ENCODE measurements at regions not wholly inside any gene's neighbourhood (a gene's known extent, or its start where the extent isn't known, plus 50 kb on each side); places are given as distances from the start of the nearest gene placed in this dataset.

DNA sequence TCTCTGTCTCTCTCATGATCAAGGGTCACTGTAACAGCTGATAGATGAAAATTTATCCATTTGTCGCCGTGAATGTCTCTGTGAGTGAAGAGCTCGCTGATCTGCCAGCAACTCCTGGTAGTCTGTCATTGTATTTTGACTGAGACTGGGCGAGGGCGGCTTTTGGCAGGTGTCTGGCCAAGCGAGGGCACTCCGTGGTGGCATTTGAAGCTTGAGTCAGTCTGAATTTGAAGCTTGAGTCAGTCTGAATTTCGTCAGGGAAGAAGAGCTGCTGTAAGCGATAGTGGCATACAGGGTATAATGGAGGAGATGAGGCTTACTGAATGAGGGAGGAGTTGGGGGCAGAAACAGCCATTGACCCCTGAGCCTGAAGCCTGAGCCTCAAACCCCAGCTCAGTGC is 56.8 kb upstream of the FAM181A start:
- no peak for DNase-seq
- TF ChIP-seq POLR2AphosphoS5 (IDR thresholded peaks at IDR 0.05) (no peak), POLR2A (IDR thresholded peaks at IDR 0.05) (no peak)
- TF ChIP-seq, protein P1, sequence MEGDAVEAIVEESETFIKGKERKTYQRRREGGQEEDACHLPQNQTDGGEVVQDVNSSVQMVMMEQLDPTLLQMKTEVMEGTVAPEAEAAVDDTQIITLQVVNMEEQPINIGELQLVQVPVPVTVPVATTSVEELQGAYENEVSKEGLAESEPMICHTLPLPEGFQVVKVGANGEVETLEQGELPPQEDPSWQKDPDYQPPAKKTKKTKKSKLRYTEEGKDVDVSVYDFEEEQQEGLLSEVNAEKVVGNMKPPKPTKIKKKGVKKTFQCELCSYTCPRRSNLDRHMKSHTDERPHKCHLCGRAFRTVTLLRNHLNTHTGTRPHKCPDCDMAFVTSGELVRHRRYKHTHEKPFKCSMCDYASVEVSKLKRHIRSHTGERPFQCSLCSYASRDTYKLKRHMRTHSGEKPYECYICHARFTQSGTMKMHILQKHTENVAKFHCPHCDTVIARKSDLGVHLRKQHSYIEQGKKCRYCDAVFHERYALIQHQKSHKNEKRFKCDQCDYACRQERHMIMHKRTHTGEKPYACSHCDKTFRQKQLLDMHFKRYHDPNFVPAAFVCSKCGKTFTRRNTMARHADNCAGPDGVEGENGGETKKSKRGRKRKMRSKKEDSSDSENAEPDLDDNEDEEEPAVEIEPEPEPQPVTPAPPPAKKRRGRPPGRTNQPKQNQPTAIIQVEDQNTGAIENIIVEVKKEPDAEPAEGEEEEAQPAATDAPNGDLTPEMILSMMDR (IDR thresholded peaks at IDR 0.05 in 8 of 11, conservative IDR thresholded peaks at IDR 0.05 in 3 of 11), result no peak
- 71 to 83% (median 74%) methylated on average over 9 of the region's 9 CpGs for WGBS, 5 donors

GRCh38 chr14:93869427-93869826 is 57.7 kb upstream of the FAM181A start:
- Histone ChIP-seq H3K27ac (no peak overlapping the region), H3K9me3 (peaks cover 0 to 6% (median 0%) of the 10 kb centered on the region in 8 donors), H3K36me3 (no peaks in the 10 kb centered on the region), H3K4me1 (no peaks in the 10 kb centered on the region), H3K27me3 (replicated peaks in 1 of 7) (peaks cover 0 to 32% (median 0%) of the 10 kb centered on the region in 7 donors), H3K4me3 (no peak overlapping the region)
- 41 to 51% (median 48%) methylated on average over 2 of the region's 2 CpGs for WGBS, 5 donors
- no peak for DNase-seq
- TF ChIP-seq POLR2AphosphoS5 (IDR thresholded peaks at IDR 0.05), result no peak
- TF ChIP-seq POLR2A (IDR thresholded peaks at IDR 0.05), result no peak
- TF ChIP-seq, protein P1 (IDR thresholded peaks at IDR 0.05 in 8 of 11, conservative IDR thresholded peaks at IDR 0.05 in 3 of 11), result no peak
- intact Hi-C loops (cut with DNase I; ENCODE audit: low total_unique reads), result no loop called here

More for the DNA sequence above, 56.8 kb upstream of the FAM181A start:
- Histone ChIP-seq H3K9me3 (peaks cover 0 to 6% (median 0%) of the 10 kb centered on the region in 8 donors), H3K27ac (no peak overlapping the region), H3K36me3 (no peaks in the 10 kb centered on the region), H3K4me1 (no peaks in the 10 kb centered on the region), H3K27me3 (replicated peaks in 1 of 7) (peaks cover 0 to 32% (median 0%) of the 10 kb centered on the region in 7 donors), H3K4me3 (no peak overlapping the region)
- intact Hi-C loops (cut with DNase I; ENCODE audit: low total_unique reads), result no loop called here

DNA sequence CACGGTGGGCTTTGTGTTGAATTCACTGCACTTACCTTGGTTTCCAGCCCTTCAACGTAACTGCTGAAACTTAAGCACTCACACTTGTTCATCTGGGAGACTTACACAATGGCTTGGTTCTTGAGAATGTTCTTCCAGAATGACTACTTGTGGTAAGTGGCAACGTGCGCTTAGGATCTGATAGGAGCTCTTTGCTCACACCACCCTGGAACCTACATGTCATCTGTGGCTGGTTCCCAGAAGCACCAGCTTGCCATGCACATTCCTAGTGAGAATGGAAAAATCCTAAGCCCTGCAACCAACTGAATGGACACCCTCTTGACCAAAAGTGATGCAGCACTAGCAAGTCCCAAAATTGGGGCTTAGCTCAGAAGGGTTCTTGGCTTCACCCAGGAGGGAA is 59.0 kb upstream of the FAM181A start:
- H3K27ac ChIP-seq, result no peak overlapping the region
- no peak for DNase-seq
- WGBS, 5 donors, result 58 to 94% (median 82%) methylated on average over 4 of the region's 4 CpGs

GRCh38 chr14:93862265-93862664 is 64.9 kb upstream of the FAM181A start:
- Histone ChIP-seq H3K27me3 (replicated peaks in 1 of 7) (peaks cover 0 to 28% (median 0%) of the 10 kb centered on the region in 7 donors), H3K4me3 (no peak overlapping the region), H3K27ac (no peak overlapping the region), H3K36me3 (no peaks in the 10 kb centered on the region), H3K9me3 (no peaks in the 10 kb centered on the region), H3K4me1 (no peaks in the 10 kb centered on the region)
- 67 to 86% (median 70%) methylated on average over 3 of the region's 3 CpGs for WGBS, 5 donors
- TF ChIP-seq POLR2A (IDR thresholded peaks at IDR 0.05) (no peak), POLR2AphosphoS5 (IDR thresholded peaks at IDR 0.05) (no peak)
- TF ChIP-seq, protein P1 (IDR thresholded peaks at IDR 0.05 in 8 of 11, conservative IDR thresholded peaks at IDR 0.05 in 3 of 11), result no peak
- no peak for DNase-seq
- intact Hi-C loops (cut with DNase I; ENCODE audit: low total_unique reads), result no loop called here

More for the DNA sequence above, 59.0 kb upstream of the FAM181A start:
- intact Hi-C loops (cut with DNase I; ENCODE audit: low total_unique reads), result no loop called here
- H3K9me3 ChIP-seq, result no peaks in the 10 kb centered on the region
- TF ChIP-seq, protein P1 (IDR thresholded peaks at IDR 0.05 in 8 of 11, conservative IDR thresholded peaks at IDR 0.05 in 3 of 11), result no peak
- TF ChIP-seq POLR2A (IDR thresholded peaks at IDR 0.05), result no peak
- TF ChIP-seq POLR2AphosphoS5 (IDR thresholded peaks at IDR 0.05), result no peak
- no peak overlapping the region for H3K4me3 ChIP-seq
- peaks cover 0 to 32% (median 0%) of the 10 kb centered on the region in 7 donors for H3K27me3 ChIP-seq (replicated peaks in 1 of 7)
- H3K4me1 ChIP-seq, result no peaks in the 10 kb centered on the region
- no peaks in the 10 kb centered on the region for H3K36me3 ChIP-seq

All from spleen (tissue), 11 donors.